ENCODE measurements at regions not wholly inside any gene's neighbourhood (a gene's known extent, or its start where the extent isn't known, plus 50 kb on each side); places are given as distances from the start of the nearest gene placed in this dataset.

DNA sequence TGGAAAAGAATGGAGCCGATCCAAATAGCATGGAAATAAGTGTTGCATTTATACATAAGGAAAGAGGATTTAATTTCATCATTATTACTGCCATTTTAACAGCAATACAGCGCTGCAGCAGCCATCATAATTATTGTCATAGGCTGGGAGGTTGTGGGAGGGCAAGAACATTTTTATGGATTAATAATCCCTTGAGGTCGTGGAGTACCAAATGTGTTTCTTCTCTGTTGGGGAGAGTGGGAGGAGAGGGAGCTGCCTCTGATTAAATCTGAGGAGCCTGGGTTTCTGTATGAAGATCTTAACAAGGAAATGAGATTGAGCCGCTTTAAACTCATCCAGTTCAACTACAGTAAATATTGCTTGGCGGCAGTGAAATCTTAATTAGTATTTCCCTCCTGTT lies 805.9 kb downstream of the PCDH17 start:
- no peaks in the 10 kb centered on the region for H3K36me3 Mint-ChIP-seq
- ATAC-seq (no peak), DNase-seq (no peak)
- no peaks in the 10 kb centered on the region for H3K4me1 ChIP-seq (ENCODE audit: control insufficient read depth, insufficient read depth, low read length)
- peaks cover 14 to 16% of the 10 kb centered on the region in 2 donors for H3K9me3 Mint-ChIP-seq
- no peaks in the 10 kb centered on the region for H3K27me3 Mint-ChIP-seq (ENCODE audit: low read depth in 2 of 2)
- no peak overlapping the region for H3K4me3 Mint-ChIP-seq
- H3K27ac Mint-ChIP-seq: no peak overlapping the region
- TF ChIP-seq CTCF (IDR thresholded peaks at IDR 0.05): no peak
- no peaks in the 10 kb centered on the region for H3K36me3 ChIP-seq (ENCODE audit: control insufficient read depth, insufficient read depth, low read length)
- H3K4me1 Mint-ChIP-seq: no peaks in the 10 kb centered on the region
- intact Hi-C loops (cut with micrococcal nuclease): no loop called here
- no peak overlapping the region for H3K4me3 ChIP-seq (ENCODE audit: low read length)
- WGBS (ENCODE audit: insufficient coverage): 92% methylated on average over 5 of the region's 5 CpGs
- no peaks in the 10 kb centered on the region for H3K9me3 ChIP-seq (ENCODE audit: control insufficient read depth, insufficient read depth, low read length)
- no peaks in the 10 kb centered on the region for H3K27me3 ChIP-seq (ENCODE audit: control insufficient read depth, insufficient read depth, low read length)
- H3K27ac ChIP-seq (ENCODE audit: low read length): no peak overlapping the region

DNA sequence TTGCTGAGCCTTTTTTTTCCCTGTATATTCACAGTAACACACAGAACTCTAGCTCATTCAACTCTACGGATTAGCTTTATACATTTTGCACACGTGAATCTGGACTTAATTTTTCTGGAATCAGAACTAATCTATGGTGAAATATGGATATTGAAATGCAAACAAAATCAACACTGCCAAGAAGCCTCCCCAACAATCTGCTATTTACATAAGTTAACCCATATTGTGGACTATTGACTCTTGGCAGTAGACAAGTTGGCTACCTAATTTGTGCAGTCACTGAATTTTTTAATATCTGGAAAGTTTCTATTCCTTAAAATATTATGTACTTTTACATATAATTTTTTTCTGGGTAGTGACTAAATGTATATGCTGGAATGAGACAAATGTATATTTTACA lies 815.4 kb downstream of the PCDH17 start:
- WGBS (ENCODE audit: insufficient coverage): 80% methylated on average over 1 of the region's 2 CpGs
- H3K27ac Mint-ChIP-seq: no peak overlapping the region
- Histone ChIP-seq H3K9me3 (ENCODE audit: control insufficient read depth, insufficient read depth, low read length) (no peaks in the 10 kb centered on the region), H3K36me3 (ENCODE audit: control insufficient read depth, insufficient read depth, low read length) (no peaks in the 10 kb centered on the region), H3K4me1 (ENCODE audit: control insufficient read depth, insufficient read depth, low read length) (no peaks in the 10 kb centered on the region), H3K4me3 (ENCODE audit: low read length) (no peak overlapping the region), H3K27ac (ENCODE audit: low read length) (no peak overlapping the region), H3K27me3 (ENCODE audit: control insufficient read depth, insufficient read depth, low read length) (no peaks in the 10 kb centered on the region)
- H3K4me3 Mint-ChIP-seq: no peak overlapping the region
- H3K4me1 Mint-ChIP-seq: no peaks in the 10 kb centered on the region
- TF ChIP-seq CTCF (IDR thresholded peaks at IDR 0.05): no peak
- H3K36me3 Mint-ChIP-seq: peaks cover 8% of the 10 kb centered on the region
- H3K9me3 Mint-ChIP-seq: peaks cover 9 to 17% of the 10 kb centered on the region in 2 donors
- no peak for DNase-seq
- intact Hi-C loops (cut with micrococcal nuclease): no loop called here
- ATAC-seq: no peak
- H3K27me3 Mint-ChIP-seq (ENCODE audit: low read depth in 2 of 2): no peaks in the 10 kb centered on the region

DNA sequence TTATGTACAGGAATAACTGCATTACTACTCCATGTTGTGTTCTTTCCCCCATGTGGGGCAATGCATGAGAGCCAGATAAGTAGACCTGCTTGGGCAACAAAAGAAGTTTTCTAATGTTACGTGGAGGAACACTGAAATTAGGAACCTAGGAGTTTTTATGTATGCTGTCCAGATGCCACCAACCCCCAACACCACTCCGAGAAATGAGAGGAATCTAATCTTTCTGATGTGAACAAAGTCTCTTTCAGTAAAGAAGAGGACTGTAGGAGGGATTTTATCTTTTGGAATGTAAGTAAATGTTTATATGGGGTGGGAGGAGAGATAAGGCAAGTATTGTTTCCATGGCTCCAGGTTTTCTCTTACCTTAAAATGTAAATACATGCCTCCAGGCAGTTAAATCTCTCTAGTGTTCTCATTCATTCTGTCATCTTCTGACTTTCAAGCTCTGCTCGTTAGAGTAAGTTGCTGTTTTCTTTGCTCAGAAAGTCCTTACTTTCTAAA lies 820.6 kb downstream of the PCDH17 start:
- intact Hi-C loops (cut with micrococcal nuclease): no loop called here
- 75% methylated on average over 1 of the region's 3 CpGs for WGBS (ENCODE audit: insufficient coverage)
- Histone ChIP-seq H3K4me3 (ENCODE audit: low read length) (no peak overlapping the region), H3K27me3 (ENCODE audit: control insufficient read depth, insufficient read depth, low read length) (no peaks in the 10 kb centered on the region), H3K27ac (ENCODE audit: low read length) (no peak overlapping the region), H3K36me3 (ENCODE audit: control insufficient read depth, insufficient read depth, low read length) (no peaks in the 10 kb centered on the region), H3K9me3 (ENCODE audit: control insufficient read depth, insufficient read depth, low read length) (no peaks in the 10 kb centered on the region), H3K4me1 (ENCODE audit: control insufficient read depth, insufficient read depth, low read length) (no peaks in the 10 kb centered on the region)
- Mint-ChIP-seq H3K4me1 (no peaks in the 10 kb centered on the region), H3K9me3 (peaks cover 9 to 23% of the 10 kb centered on the region in 2 donors), H3K27ac (no peak overlapping the region), H3K27me3 (ENCODE audit: low read depth in 2 of 2) (no peaks in the 10 kb centered on the region), H3K4me3 (no peak overlapping the region), H3K36me3 (peaks cover 26% of the 10 kb centered on the region)
- ATAC-seq: no peak
- TF ChIP-seq CTCF (IDR thresholded peaks at IDR 0.05): no peak
- DNase-seq: no peak

- Histone ChIP-seq H3K27me3 (ENCODE audit: control insufficient read depth, insufficient read depth, low read length) (no peaks in the 10 kb centered on the region), H3K4me1 (ENCODE audit: control insufficient read depth, insufficient read depth, low read length) (no peaks in the 10 kb centered on the region), H3K4me3 (ENCODE audit: low read length) (no peak overlapping the region), H3K36me3 (ENCODE audit: control insufficient read depth, insufficient read depth, low read length) (no peaks in the 10 kb centered on the region), H3K9me3 (ENCODE audit: control insufficient read depth, insufficient read depth, low read length) (no peaks in the 10 kb centered on the region), H3K27ac (ENCODE audit: low read length) (no peak overlapping the region)
- Mint-ChIP-seq H3K9me3 (peaks cover 9 to 19% of the 10 kb centered on the region in 2 donors), H3K36me3 (peaks cover 18% of the 10 kb centered on the region), H3K27me3 (ENCODE audit: low read depth in 2 of 2) (no peaks in the 10 kb centered on the region), H3K4me1 (no peaks in the 10 kb centered on the region), H3K27ac (no peak overlapping the region), H3K4me3 (no peak overlapping the region)
- DNase-seq: no peak
- ATAC-seq: no peak
- TF ChIP-seq CTCF (IDR thresholded peaks at IDR 0.05): no peak
- intact Hi-C loops (cut with micrococcal nuclease): no loop called here
These were observed 823.5 kb downstream of the PCDH17 start for GRCh38 chr13:58455094-58455493.
